ENCODE measurements at regions not wholly inside any gene's neighbourhood (a gene's known extent, or its start where the extent isn't known, plus 50 kb on each side); places are given as distances from the start of the nearest gene placed in this dataset.

DNA sequence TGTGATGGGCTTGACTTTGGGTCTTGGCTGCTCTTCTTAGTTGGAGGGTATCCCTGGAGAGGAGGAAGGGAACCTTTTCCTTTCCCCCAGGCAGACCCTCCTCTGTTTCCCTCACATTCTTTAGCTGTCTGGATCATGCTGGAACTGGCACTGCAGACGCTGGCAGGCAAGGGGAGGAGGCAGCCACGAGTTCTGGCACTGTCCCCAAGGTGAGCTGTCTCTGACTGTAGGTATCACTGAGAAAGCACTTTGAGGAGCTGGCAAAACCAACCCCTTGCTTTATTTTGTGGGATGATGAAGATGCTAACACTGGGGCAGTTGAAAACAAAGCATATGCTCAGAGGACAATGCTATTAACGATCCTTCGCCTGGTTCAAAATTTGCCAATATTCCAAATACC, 175.0 kb downstream of the SOX2 start:
- TF ChIP-seq, protein P1, sequence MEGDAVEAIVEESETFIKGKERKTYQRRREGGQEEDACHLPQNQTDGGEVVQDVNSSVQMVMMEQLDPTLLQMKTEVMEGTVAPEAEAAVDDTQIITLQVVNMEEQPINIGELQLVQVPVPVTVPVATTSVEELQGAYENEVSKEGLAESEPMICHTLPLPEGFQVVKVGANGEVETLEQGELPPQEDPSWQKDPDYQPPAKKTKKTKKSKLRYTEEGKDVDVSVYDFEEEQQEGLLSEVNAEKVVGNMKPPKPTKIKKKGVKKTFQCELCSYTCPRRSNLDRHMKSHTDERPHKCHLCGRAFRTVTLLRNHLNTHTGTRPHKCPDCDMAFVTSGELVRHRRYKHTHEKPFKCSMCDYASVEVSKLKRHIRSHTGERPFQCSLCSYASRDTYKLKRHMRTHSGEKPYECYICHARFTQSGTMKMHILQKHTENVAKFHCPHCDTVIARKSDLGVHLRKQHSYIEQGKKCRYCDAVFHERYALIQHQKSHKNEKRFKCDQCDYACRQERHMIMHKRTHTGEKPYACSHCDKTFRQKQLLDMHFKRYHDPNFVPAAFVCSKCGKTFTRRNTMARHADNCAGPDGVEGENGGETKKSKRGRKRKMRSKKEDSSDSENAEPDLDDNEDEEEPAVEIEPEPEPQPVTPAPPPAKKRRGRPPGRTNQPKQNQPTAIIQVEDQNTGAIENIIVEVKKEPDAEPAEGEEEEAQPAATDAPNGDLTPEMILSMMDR (IDR thresholded peaks at IDR 0.05; ENCODE audit: low read length): no peak
- no peak for TF ChIP-seq EZH2 (IDR thresholded peaks at IDR 0.05; ENCODE audit: borderline replicate concordance, low read length)

All from OCI-LY1 (cell line).